ENCODE measurements at regions not wholly inside any gene's neighbourhood (a gene's known extent, or its start where the extent isn't known, plus 50 kb on each side); places are given as distances from the start of the nearest gene placed in this dataset.

- no peak for ATAC-seq
- Mint-ChIP-seq H3K4me1 (peaks cover 17% of the 10 kb centered on the region), H3K27me3 (no peaks in the 10 kb centered on the region), H3K9me3 (no peaks in the 10 kb centered on the region), H3K27ac (no peak overlapping the region), H3K4me3 (no peak overlapping the region), H3K36me3 (no peaks in the 10 kb centered on the region)
Measured at GRCh38 chr7:41809116-41809515, 106.2 kb upstream of the INHBA start.

DNA sequence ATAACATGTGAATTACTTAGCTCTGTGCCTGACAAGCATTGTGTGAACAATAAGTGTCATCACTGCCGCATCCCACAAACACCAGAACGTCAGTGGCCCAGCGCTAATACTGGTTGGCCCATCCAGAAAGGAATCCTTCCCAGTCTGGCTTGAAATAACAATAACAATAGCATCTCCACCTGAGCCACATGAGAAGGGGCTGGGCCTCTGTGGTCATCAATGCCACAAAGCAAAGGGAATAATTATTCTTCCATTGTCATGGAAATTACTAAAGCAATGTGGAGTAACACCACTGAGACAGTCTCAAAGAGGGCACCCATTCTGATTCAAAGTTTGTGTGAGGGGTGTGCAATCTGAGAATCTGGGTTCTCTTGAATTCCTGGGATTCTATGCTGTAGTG, 105.7 kb upstream of the INHBA start:
- H3K36me3 Mint-ChIP-seq = no peaks in the 10 kb centered on the region
- no peaks in the 10 kb centered on the region for H3K9me3 Mint-ChIP-seq
- peaks cover 17% of the 10 kb centered on the region for H3K4me1 Mint-ChIP-seq
- no peaks in the 10 kb centered on the region for H3K27me3 Mint-ChIP-seq
- no peak for ATAC-seq
- H3K4me3 Mint-ChIP-seq = no peak overlapping the region
- H3K27ac Mint-ChIP-seq = no peak overlapping the region

DNA sequence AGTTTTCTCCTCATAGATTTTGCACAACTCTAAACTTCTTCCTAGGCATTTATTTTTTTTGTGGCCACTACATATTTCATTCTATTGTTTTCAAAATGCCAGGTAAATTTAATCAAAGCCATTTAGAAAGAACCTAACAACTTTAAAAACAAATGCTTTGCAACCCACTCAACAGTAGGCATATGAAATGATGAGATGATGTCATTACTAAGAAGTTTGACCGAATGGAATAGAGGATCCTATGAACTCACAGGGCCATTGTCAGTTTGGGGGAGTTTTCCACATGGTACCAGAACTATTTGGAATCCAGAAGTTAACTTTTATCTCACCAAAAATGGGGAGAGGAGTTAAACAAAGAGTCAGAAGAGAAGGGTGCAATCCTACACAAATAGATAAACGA, 100.7 kb upstream of the INHBA start:
- no peaks in the 10 kb centered on the region for H3K9me3 Mint-ChIP-seq

DNA sequence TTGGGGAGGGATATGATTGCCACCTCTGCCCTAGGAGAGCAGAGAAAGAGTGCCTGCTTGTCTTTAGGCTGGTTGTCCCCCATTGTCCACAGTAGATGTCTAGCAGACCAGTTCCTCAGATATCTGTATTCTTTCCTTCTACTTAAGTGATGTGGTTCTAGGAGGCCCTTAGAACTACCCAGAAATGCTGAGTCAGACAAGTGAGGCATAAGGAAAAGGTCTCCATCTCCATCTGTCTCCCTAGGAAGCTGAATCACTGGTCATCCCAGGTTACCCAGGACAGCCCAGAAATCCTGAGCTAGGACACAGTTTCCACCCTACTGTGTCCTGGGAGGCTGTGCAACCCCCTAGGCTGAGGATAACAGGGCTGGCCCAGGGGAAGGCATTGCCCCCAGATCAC, 93.4 kb upstream of the INHBA start:
- Mint-ChIP-seq H3K4me1 (no peaks in the 10 kb centered on the region), H3K27me3 (no peaks in the 10 kb centered on the region), H3K36me3 (no peaks in the 10 kb centered on the region), H3K27ac (no peak overlapping the region), H3K9me3 (no peaks in the 10 kb centered on the region), H3K4me3 (no peak overlapping the region)
- no peak for ATAC-seq

More for the DNA sequence above, 100.7 kb upstream of the INHBA start:
- no peaks in the 10 kb centered on the region for H3K4me1 Mint-ChIP-seq
- ATAC-seq = no peak
- H3K4me3 Mint-ChIP-seq = no peak overlapping the region
- no peak overlapping the region for H3K27ac Mint-ChIP-seq
- H3K27me3 Mint-ChIP-seq = no peaks in the 10 kb centered on the region
- no peaks in the 10 kb centered on the region for H3K36me3 Mint-ChIP-seq

DNA sequence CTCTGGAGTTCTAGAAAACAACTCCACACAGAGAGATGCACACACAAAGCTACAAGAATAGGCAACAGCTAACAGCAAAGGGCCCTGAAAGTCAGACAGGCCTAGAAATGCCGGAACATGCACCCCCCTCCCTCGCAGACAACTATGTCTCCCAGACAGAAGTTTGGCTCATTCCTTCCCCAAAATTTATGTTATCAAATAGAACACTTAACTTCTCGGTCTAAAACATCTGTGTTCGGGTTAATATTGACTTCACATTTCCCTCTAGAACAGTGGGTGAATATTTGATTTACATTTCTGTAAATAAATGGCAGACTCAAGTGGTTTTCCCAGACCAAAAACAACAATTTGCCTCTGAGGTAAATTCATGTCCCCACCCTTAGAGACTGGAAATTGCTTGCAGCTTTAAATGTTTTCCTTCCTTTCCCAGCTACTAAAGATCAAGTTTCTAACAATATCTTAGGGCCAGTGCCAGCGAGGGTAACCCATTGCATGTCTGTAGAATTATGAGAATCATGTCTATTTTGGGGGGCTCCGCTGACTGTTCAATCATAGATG, 92.5 kb upstream of the INHBA start:
- H3K36me3 Mint-ChIP-seq = no peaks in the 10 kb centered on the region
- no peaks in the 10 kb centered on the region for H3K9me3 Mint-ChIP-seq
- ATAC-seq = no peak
- H3K27ac Mint-ChIP-seq = no peak overlapping the region
- H3K4me3 Mint-ChIP-seq = no peak overlapping the region
- no peaks in the 10 kb centered on the region for H3K27me3 Mint-ChIP-seq
- H3K4me1 Mint-ChIP-seq = no peaks in the 10 kb centered on the region

DNA sequence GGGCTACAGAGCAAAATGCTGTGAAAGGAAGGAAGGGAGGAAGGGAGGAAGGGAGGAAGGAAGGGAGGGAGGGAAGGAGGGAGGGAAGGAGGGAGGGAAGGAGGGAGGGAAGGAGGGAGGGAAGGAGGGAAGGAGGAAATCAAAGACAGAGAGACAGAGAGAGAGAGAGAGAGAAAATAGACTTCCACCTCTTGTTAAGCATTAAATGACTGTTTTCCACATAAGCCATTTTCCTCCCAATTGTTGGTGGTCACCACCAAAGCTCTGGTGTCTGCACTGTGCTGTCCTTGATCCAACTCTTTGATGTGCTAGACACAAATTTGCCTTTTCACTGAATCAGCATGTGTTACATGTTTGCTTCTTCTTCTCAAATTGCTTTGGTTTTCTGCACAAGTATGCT, 90.7 kb upstream of the INHBA start:
- no peak for ATAC-seq
- no peak overlapping the region for H3K4me3 Mint-ChIP-seq
- H3K27me3 Mint-ChIP-seq = no peaks in the 10 kb centered on the region
- H3K9me3 Mint-ChIP-seq = no peaks in the 10 kb centered on the region
- H3K27ac Mint-ChIP-seq = no peak overlapping the region
- no peaks in the 10 kb centered on the region for H3K4me1 Mint-ChIP-seq
- no peaks in the 10 kb centered on the region for H3K36me3 Mint-ChIP-seq

GRCh38 chr7:41792120-41792519, 89.2 kb upstream of the INHBA start:
- no peak overlapping the region for H3K27ac Mint-ChIP-seq
- H3K27me3 Mint-ChIP-seq = no peaks in the 10 kb centered on the region
- H3K36me3 Mint-ChIP-seq = no peaks in the 10 kb centered on the region
- no peak for ATAC-seq
- H3K9me3 Mint-ChIP-seq = no peaks in the 10 kb centered on the region
- H3K4me1 Mint-ChIP-seq = no peaks in the 10 kb centered on the region
- H3K4me3 Mint-ChIP-seq = no peak overlapping the region

GRCh38 chr7:41788556-41788955, 85.7 kb upstream of the INHBA start:
- no peaks in the 10 kb centered on the region for H3K27me3 Mint-ChIP-seq
- no peak for ATAC-seq
- no peak overlapping the region for H3K27ac Mint-ChIP-seq
- H3K36me3 Mint-ChIP-seq = no peaks in the 10 kb centered on the region
- H3K4me3 Mint-ChIP-seq = no peak overlapping the region
- H3K4me1 Mint-ChIP-seq = no peaks in the 10 kb centered on the region
- H3K9me3 Mint-ChIP-seq = no peaks in the 10 kb centered on the region

DNA sequence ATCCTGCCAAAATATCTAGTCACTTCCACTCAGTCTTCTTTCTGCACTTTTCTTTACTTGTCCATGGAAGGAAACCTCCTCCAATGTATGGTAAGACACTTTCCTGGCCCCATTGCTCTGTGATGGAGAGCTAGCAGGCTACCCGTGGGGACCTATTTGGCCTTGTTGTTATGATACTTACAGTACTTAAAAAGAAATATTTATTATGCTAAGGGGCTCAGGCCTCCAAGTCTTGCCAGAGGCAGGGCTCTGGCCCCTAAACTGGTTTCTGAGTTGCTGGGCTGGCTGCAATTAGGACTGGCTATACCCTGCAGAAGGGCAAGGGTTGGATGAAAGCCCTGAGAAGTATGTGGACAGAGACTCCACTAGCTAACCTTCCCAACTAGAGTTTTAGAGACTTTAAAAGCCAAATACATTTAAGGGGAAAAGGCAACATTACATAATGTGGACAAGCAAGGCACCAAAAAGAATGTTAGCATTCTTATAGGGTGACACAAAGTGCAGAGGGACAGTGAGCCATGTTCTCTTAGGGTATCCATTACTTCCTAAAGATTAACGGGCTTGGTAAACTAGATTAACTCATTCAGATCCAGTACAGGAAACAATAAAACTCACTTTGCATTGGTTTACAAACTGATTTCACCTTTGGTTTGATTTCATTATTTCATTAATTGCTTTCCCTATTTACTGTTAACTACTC, 84.9 kb upstream of the INHBA start:
- Mint-ChIP-seq H3K27me3 (no peaks in the 10 kb centered on the region), H3K27ac (no peak overlapping the region), H3K4me3 (no peak overlapping the region), H3K36me3 (no peaks in the 10 kb centered on the region), H3K9me3 (no peaks in the 10 kb centered on the region), H3K4me1 (no peaks in the 10 kb centered on the region)
- no peak for ATAC-seq

- H3K4me1 Mint-ChIP-seq = no peaks in the 10 kb centered on the region
- no peak overlapping the region for H3K27ac Mint-ChIP-seq
- H3K4me3 Mint-ChIP-seq = no peak overlapping the region
- H3K36me3 Mint-ChIP-seq = no peaks in the 10 kb centered on the region
- no peaks in the 10 kb centered on the region for H3K9me3 Mint-ChIP-seq
- ATAC-seq = no peak
- H3K27me3 Mint-ChIP-seq = no peaks in the 10 kb centered on the region
Measured at GRCh38 chr7:41786944-41787343, 84.1 kb upstream of the INHBA start.

DNA sequence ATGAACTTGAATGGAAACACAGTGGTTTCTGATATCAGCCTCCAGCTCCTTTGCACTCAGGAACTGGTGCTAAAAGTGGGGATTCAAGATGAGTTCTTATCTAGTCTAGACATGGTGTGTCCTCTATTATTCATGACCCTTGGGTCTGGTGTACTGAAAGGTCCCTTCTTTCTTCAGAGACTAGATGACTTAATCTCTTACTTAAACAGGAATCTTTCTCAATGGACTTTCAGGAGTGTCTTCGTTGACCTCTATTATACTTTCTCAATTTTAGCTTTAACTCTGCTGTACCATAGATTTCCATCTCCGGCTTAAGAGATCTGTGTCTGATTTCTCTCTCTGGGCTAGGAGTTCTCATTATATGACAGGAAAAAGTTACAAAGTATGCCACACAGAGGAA, 83.5 kb upstream of the INHBA start:
- ATAC-seq = no peak
- H3K27ac Mint-ChIP-seq = no peak overlapping the region
- no peak overlapping the region for H3K4me3 Mint-ChIP-seq
- H3K27me3 Mint-ChIP-seq = no peaks in the 10 kb centered on the region
- no peaks in the 10 kb centered on the region for H3K9me3 Mint-ChIP-seq
- H3K36me3 Mint-ChIP-seq = no peaks in the 10 kb centered on the region
- H3K4me1 Mint-ChIP-seq = no peaks in the 10 kb centered on the region

GRCh38 chr7:41785840-41786239, 83.0 kb upstream of the INHBA start:
- H3K36me3 Mint-ChIP-seq = no peaks in the 10 kb centered on the region
- peaks cover 5% of the 10 kb centered on the region for H3K4me1 Mint-ChIP-seq
- no peaks in the 10 kb centered on the region for H3K9me3 Mint-ChIP-seq
- H3K4me3 Mint-ChIP-seq = no peak overlapping the region
- H3K27ac Mint-ChIP-seq = no peak overlapping the region
- ATAC-seq = no peak
- H3K27me3 Mint-ChIP-seq = no peaks in the 10 kb centered on the region

DNA sequence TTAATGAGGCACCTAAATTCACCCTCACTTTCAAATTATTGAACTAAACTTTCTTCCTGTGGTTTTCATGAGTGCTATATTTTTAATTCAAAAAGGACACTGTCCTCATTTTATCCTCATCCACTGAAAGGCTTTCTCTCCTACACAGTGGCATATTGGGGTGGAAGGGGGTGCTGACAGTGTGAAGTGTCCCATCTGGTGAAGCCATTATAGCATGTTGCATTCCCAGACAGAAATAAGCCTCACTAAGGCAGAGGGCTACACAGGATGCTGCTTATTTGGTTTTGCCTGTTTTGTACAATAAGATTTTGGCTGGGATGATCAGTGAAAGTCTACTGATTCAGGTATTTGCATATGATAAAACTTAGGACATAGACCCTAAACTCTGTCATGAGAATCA, 82.4 kb upstream of the INHBA start:
- ATAC-seq = no peak
- H3K27ac Mint-ChIP-seq = no peak overlapping the region
- no peaks in the 10 kb centered on the region for H3K9me3 Mint-ChIP-seq
- no peaks in the 10 kb centered on the region for H3K27me3 Mint-ChIP-seq
- H3K4me1 Mint-ChIP-seq = peaks cover 10% of the 10 kb centered on the region
- no peaks in the 10 kb centered on the region for H3K36me3 Mint-ChIP-seq
- H3K4me3 Mint-ChIP-seq = no peak overlapping the region

DNA sequence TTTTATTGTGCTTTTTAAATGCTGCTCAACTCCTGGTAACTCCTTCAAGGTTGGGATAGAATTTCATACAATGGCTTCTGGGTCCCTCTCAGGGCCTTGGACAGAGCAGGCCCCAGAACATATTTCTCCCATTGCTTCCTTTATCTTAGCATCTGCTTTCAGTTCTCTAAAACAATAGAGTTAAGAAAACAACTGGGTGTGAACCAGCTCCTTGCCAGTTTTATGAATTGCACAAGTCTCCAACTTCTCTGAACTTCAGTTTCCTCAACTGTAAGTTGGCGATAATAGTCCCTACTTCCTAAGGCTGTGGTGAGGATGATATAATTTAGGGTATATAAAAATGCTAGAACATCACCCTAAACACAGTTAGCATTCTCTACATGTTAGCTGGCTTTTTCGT, 77.0 kb upstream of the INHBA start:
- Mint-ChIP-seq H3K27me3 (no peaks in the 10 kb centered on the region), H3K4me1 (peaks cover 20% of the 10 kb centered on the region), H3K4me3 (no peak overlapping the region), H3K36me3 (no peaks in the 10 kb centered on the region), H3K27ac (no peak overlapping the region), H3K9me3 (no peaks in the 10 kb centered on the region)
- ATAC-seq = no peak

GRCh38 chr7:41777894-41778596, 75.2 kb upstream of the INHBA start:
- Mint-ChIP-seq H3K4me3 (no peak overlapping the region), H3K27ac (no peak overlapping the region), H3K9me3 (no peaks in the 10 kb centered on the region), H3K4me1 (peaks cover 20% of the 10 kb centered on the region), H3K27me3 (no peaks in the 10 kb centered on the region), H3K36me3 (no peaks in the 10 kb centered on the region)
- no peak for ATAC-seq

DNA sequence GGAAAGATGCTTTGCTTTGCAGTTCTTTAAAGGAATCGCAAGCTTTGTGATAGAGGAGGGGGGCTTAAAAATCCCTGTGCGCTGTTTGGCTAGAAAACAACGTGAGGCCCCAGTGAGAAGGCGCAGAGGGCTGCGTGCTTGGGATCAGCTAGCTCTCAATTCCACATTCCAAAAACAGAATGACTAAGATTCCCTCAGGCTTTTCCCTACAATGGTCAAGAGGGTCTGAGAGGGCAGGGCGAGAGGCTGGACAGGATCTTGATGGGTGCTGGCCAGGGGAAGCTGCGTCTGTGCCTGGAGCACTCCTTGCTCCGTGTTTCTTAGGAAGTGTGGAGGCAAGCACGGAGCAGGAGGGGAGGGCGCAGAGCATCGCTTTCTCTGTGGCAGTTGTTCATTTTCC, 72.1 kb upstream of the INHBA start:
- peaks cover 2% of the 10 kb centered on the region for H3K9me3 Mint-ChIP-seq
- peaks cover 7% of the 10 kb centered on the region for H3K4me1 Mint-ChIP-seq
- ATAC-seq = no peak
- H3K27me3 Mint-ChIP-seq = no peaks in the 10 kb centered on the region
- H3K36me3 Mint-ChIP-seq = no peaks in the 10 kb centered on the region
- H3K4me3 Mint-ChIP-seq = no peak overlapping the region
- H3K27ac Mint-ChIP-seq = no peak overlapping the region
